Testis (tissue), 2 donors: ENCODE measurements at regions not wholly inside any gene's neighbourhood (a gene's known extent, or its start where the extent isn't known, plus 50 kb on each side); places are given as distances from the start of the nearest gene placed in this dataset.

Experiments
- DNase-seq: peaks from one replicate; pipeline ENCODE4 v3.0.0-alpha.2; 2019
- H3K27ac ChIP-seq, 2 donors: fragments of 200-600 bp; sonication (generic); one replicate each; pipeline ENCODE4 v1.5.1; 2019
- H3K27me3 ChIP-seq: fragments of 200-600 bp; sonication (generic); one replicate; pipeline ENCODE4 v1.5.1; 2019
- H3K36me3 ChIP-seq: fragments of 200-600 bp; sonication (generic); one replicate; pipeline ENCODE4 v1.5.1; 2017; ENCODE audit warnings: low read depth; ENCODE audit errors: missing control alignments
- H3K4me1 ChIP-seq: fragments of 200-600 bp; sonication (generic); one replicate; pipeline ENCODE4 v1.5.1; 2019
- H3K4me3 ChIP-seq, 2 donors: fragments of 200-600 bp; sonication (generic); one replicate each; pipeline ENCODE4 v1.5.1; 2017 to 2019
- H3K9me3 ChIP-seq: fragments of 200-600 bp; sonication (generic); one replicate; pipeline ENCODE4 v1.5.1; 2017
- CTCF ChIP-seq, 3 experiments: fragments of 450-650 bp in 2 of 3; fragments of 200-600 bp in 1 of 3; sonication (generic) in 1 of 3; IDR thresholded peaks; one replicate each; pipeline ENCODE4 v1.5.1; 2016 to 2019; ENCODE audit warnings: antibody characterized with exemption in 3 of 3, mild to moderate bottlenecking in 2 of 3, moderate library complexity in 1 of 3
- POLR2A ChIP-seq: fragments of 450-650 bp; IDR thresholded peaks from one replicate; pipeline ENCODE4 v1.6.1; 2017; ENCODE audit warnings: antibody characterized with exemption, mild to moderate bottlenecking, moderate library complexity
- WGBS, 2 donors: methylation state at CpG; one replicate each; pipeline ENCODE4 v1.1.5; 2018; 5-methylcytosine and 5-hydroxymethylcytosine counted together
- intact Hi-C: fragments of 100-400 bp; cut with DNase I; formaldehyde crosslinking; loops from one replicate; pipeline ENCODE4 v1.15.1; 2023; ENCODE audit warnings: low total_unique reads

- H3K9me3 ChIP-seq: no peaks in the 10 kb centered on the region
- H3K36me3 ChIP-seq: no peaks in the 10 kb centered on the region
- no peak for TF ChIP-seq CTCF (IDR thresholded peaks at IDR 0.05)
- no peak for TF ChIP-seq POLR2A
- H3K27me3 ChIP-seq: no peaks in the 10 kb centered on the region
- no peak for DNase-seq
- no peak overlapping the region for H3K4me3 ChIP-seq
- intact Hi-C loops: no loop called here
- H3K4me1 ChIP-seq: no peaks in the 10 kb centered on the region
- H3K27ac ChIP-seq: no peak overlapping the region
- 84 to 96% methylated on average over 8 to 10 of the region's 10 CpGs for WGBS, 2 donors
These were observed 68.8 kb upstream of the IYD start for GRCh38 chr6:150299873-150300485.

GRCh38 chr6:150301846-150302519 lies 66.8 kb upstream of the IYD start:
- no peak for DNase-seq
- intact Hi-C loops: no loop called here
- Histone ChIP-seq H3K27ac (no peak overlapping the region), H3K27me3 (no peaks in the 10 kb centered on the region), H3K4me1 (no peaks in the 10 kb centered on the region), H3K4me3 (no peak overlapping the region), H3K9me3 (no peaks in the 10 kb centered on the region), H3K36me3 (no peaks in the 10 kb centered on the region)
- WGBS, 2 donors: 89 to 96% methylated on average over 6 of the region's 6 CpGs
- TF ChIP-seq CTCF (IDR thresholded peaks at IDR 0.05) (no peak), POLR2A (no peak)

GRCh38 chr6:150302520-150303176 lies 66.2 kb upstream of the IYD start:
- Histone ChIP-seq H3K9me3 (no peaks in the 10 kb centered on the region), H3K4me1 (no peaks in the 10 kb centered on the region), H3K27ac (no peak overlapping the region), H3K36me3 (no peaks in the 10 kb centered on the region), H3K4me3 (no peak overlapping the region), H3K27me3 (no peaks in the 10 kb centered on the region)
- 87 to 92% methylated on average over 7 of the region's 7 CpGs for WGBS, 2 donors
- intact Hi-C loops: no loop called here
- TF ChIP-seq POLR2A: no peak
- no peak for DNase-seq

GRCh38 chr6:150303256-150303655 lies 65.6 kb upstream of the IYD start:
- Histone ChIP-seq H3K27ac (no peak overlapping the region), H3K4me1 (no peaks in the 10 kb centered on the region), H3K9me3 (no peaks in the 10 kb centered on the region), H3K36me3 (no peaks in the 10 kb centered on the region), H3K4me3 (no peak overlapping the region), H3K27me3 (no peaks in the 10 kb centered on the region)
- no peak for DNase-seq
- 89% methylated on average over 2 of the region's 2 CpGs for WGBS, 2 donors
- intact Hi-C loops: no loop called here
- TF ChIP-seq CTCF (IDR thresholded peaks at IDR 0.05): no peak
- no peak for TF ChIP-seq POLR2A

GRCh38 chr6:150304429-150304828 lies 64.4 kb upstream of the IYD start:
- Histone ChIP-seq H3K4me3 (no peak overlapping the region), H3K27ac (no peak overlapping the region), H3K9me3 (no peaks in the 10 kb centered on the region), H3K4me1 (no peaks in the 10 kb centered on the region), H3K36me3 (no peaks in the 10 kb centered on the region), H3K27me3 (no peaks in the 10 kb centered on the region)
- TF ChIP-seq POLR2A (no peak), CTCF (IDR thresholded peaks at IDR 0.05) (no peak)
- intact Hi-C loops: no loop called here
- no peak for DNase-seq
- WGBS, 2 donors: 95 to 96% methylated on average over 3 of the region's 3 CpGs
